Urinary bladder (tissue), 3 donors: ENCODE measurements at regions not wholly inside any gene's neighbourhood (a gene's known extent, or its start where the extent isn't known, plus 50 kb on each side); places are given as distances from the start of the nearest gene placed in this dataset.

Experiments
- DNase-seq: peaks from one replicate; pipeline ENCODE4 v3.0.0-alpha.2; 2015; ENCODE audit errors: extremely low spot score
- H3K27ac ChIP-seq: one replicate; pipeline ENCODE4 v1.5.1; 2013; ENCODE audit warnings: low read depth, mild to moderate bottlenecking, moderate library complexity
- H3K36me3 ChIP-seq: one replicate; pipeline ENCODE4 v1.6.1; 2013; ENCODE audit warnings: mild to moderate bottlenecking, moderate library complexity; ENCODE audit not compliant: insufficient read depth
- H3K4me1 ChIP-seq: one replicate; pipeline ENCODE4 v1.6.1; 2013; ENCODE audit warnings: mild to moderate bottlenecking, moderate library complexity; ENCODE audit not compliant: insufficient read depth
- H3K4me3 ChIP-seq: one replicate; pipeline ENCODE4 v1.5.1; 2013; ENCODE audit warnings: low read depth, low read length
- WGBS: extraction: QIAGEN DNeasy Blood & Tissue Kit; methylation state at CpG from one replicate; pipeline ENCODE4 v1.1.7; 2013; 5-methylcytosine and 5-hydroxymethylcytosine counted together
- donor health status: healthy with polysubstance abuse.
- donor health status: healthy.

- no peak for DNase-seq
- Histone ChIP-seq H3K4me3 (no peak overlapping the region), H3K27ac (no peak overlapping the region), H3K36me3 (no peaks in the 10 kb centered on the region), H3K4me1 (no peaks in the 10 kb centered on the region)
- WGBS, result 93% methylated on average over 13 of the region's 13 CpGs
Measured at GRCh38 chr15:62795171-62795570, 247.4 kb upstream of the TPM1 start.

GRCh38 chr15:62795700-62796695, 246.5 kb upstream of the TPM1 start:
- no peak overlapping the region for H3K27ac ChIP-seq
- H3K36me3 ChIP-seq, result no peaks in the 10 kb centered on the region
- no peak for DNase-seq
- H3K4me3 ChIP-seq, result no peak overlapping the region
- WGBS, result 91% methylated on average over 20 of the region's 20 CpGs
- no peaks in the 10 kb centered on the region for H3K4me1 ChIP-seq

GRCh38 chr15:62797171-62797570, 245.4 kb upstream of the TPM1 start:
- Histone ChIP-seq H3K27ac (no peak overlapping the region), H3K36me3 (no peaks in the 10 kb centered on the region), H3K4me3 (no peak overlapping the region), H3K4me1 (no peaks in the 10 kb centered on the region)
- WGBS, result 94% methylated on average over 15 of the region's 15 CpGs
- DNase-seq, result no peak

- WGBS, result 94% methylated on average over 5 of the region's 5 CpGs
- Histone ChIP-seq H3K27ac (no peak overlapping the region), H3K4me1 (no peaks in the 10 kb centered on the region), H3K4me3 (no peak overlapping the region), H3K36me3 (no peaks in the 10 kb centered on the region)
- no peak for DNase-seq
Measured at GRCh38 chr15:62798536-62798935, 244.0 kb upstream of the TPM1 start.

GRCh38 chr15:62799037-62799436, 243.5 kb upstream of the TPM1 start:
- H3K27ac ChIP-seq, result no peak overlapping the region
- no peaks in the 10 kb centered on the region for H3K36me3 ChIP-seq
- 97% methylated on average over 6 of the region's 6 CpGs for WGBS
- H3K4me1 ChIP-seq, result no peaks in the 10 kb centered on the region
- H3K4me3 ChIP-seq, result no peak overlapping the region
- DNase-seq, result no peak

- no peak overlapping the region for H3K4me3 ChIP-seq
- WGBS, result 88% methylated on average over 3 of the region's 3 CpGs
- H3K36me3 ChIP-seq, result no peaks in the 10 kb centered on the region
- DNase-seq, result no peak
- H3K4me1 ChIP-seq, result no peaks in the 10 kb centered on the region
- no peak overlapping the region for H3K27ac ChIP-seq
Measured at GRCh38 chr15:62799919-62800318, 242.6 kb upstream of the TPM1 start.

- Histone ChIP-seq H3K27ac (no peak overlapping the region), H3K36me3 (no peaks in the 10 kb centered on the region), H3K4me3 (no peak overlapping the region), H3K4me1 (no peaks in the 10 kb centered on the region)
- no peak for DNase-seq
- WGBS, result 89% methylated on average over 2 of the region's 2 CpGs
Measured at GRCh38 chr15:62802612-62803011, 239.9 kb upstream of the TPM1 start.

- Histone ChIP-seq H3K36me3 (no peaks in the 10 kb centered on the region), H3K4me1 (no peaks in the 10 kb centered on the region), H3K27ac (no peak overlapping the region), H3K4me3 (no peak overlapping the region)
- no peak for DNase-seq
- WGBS, result 94% methylated on average over 5 of the region's 5 CpGs
Measured at GRCh38 chr15:62803856-62804400, 238.6 kb upstream of the TPM1 start.

GRCh38 chr15:62805502-62805901, 237.0 kb upstream of the TPM1 start:
- Histone ChIP-seq H3K27ac (no peak overlapping the region), H3K4me3 (no peak overlapping the region), H3K36me3 (no peaks in the 10 kb centered on the region), H3K4me1 (no peaks in the 10 kb centered on the region)
- WGBS, result 93% methylated on average over 9 of the region's 9 CpGs
- no peak for DNase-seq

- no peak overlapping the region for H3K4me3 ChIP-seq
- H3K27ac ChIP-seq, result no peak overlapping the region
- no peak for DNase-seq
- no peaks in the 10 kb centered on the region for H3K36me3 ChIP-seq
- no peaks in the 10 kb centered on the region for H3K4me1 ChIP-seq
- 91% methylated on average over 11 of the region's 11 CpGs for WGBS
Measured at GRCh38 chr15:62807539-62808130, 234.9 kb upstream of the TPM1 start.

GRCh38 chr15:62809115-62809967, 233.2 kb upstream of the TPM1 start:
- no peaks in the 10 kb centered on the region for H3K36me3 ChIP-seq
- no peak overlapping the region for H3K4me3 ChIP-seq
- no peak for DNase-seq
- H3K4me1 ChIP-seq, result no peaks in the 10 kb centered on the region
- no peak overlapping the region for H3K27ac ChIP-seq
- WGBS, result 76% methylated on average over 8 of the region's 8 CpGs

- Histone ChIP-seq H3K27ac (no peak overlapping the region), H3K4me3 (no peak overlapping the region), H3K4me1 (no peaks in the 10 kb centered on the region), H3K36me3 (no peaks in the 10 kb centered on the region)
- 96% methylated on average over 8 of the region's 8 CpGs for WGBS
- DNase-seq, result no peak
Measured at GRCh38 chr15:62809968-62810260, 232.6 kb upstream of the TPM1 start.

- no peaks in the 10 kb centered on the region for H3K36me3 ChIP-seq
- DNase-seq, result no peak
- H3K4me1 ChIP-seq, result no peaks in the 10 kb centered on the region
- WGBS, result 90% methylated on average over 7 of the region's 7 CpGs
- H3K4me3 ChIP-seq, result no peak overlapping the region
- no peak overlapping the region for H3K27ac ChIP-seq
Measured at GRCh38 chr15:62812515-62812835, 230.1 kb upstream of the TPM1 start.
